Fibroblast of villous mesenchyme (primary cell): ENCODE measurements at regions not wholly inside any gene's neighbourhood (a gene's known extent, or its start where the extent isn't known, plus 50 kb on each side); places are given as distances from the start of the nearest gene placed in this dataset.

Experiments used
- DNase-seq: peaks from one replicate; pipeline ENCODE4 v3.0.0-alpha.2; 2010; ENCODE audit warnings: low read depth
- H3K4me3 ChIP-seq: 2 replicates; pipeline ENCODE4 v1.5.1; 2011; ENCODE audit warnings: low read depth, mild to moderate bottlenecking, low read length
- TF ChIP-seq, protein P1 (sequence below): IDR thresholded peaks from 2 replicates; pipeline ENCODE4 v1.5.1; 2012; ENCODE audit warnings: low read depth, mild to moderate bottlenecking, low read length; ENCODE audit not compliant: insufficient read depth

DNA sequence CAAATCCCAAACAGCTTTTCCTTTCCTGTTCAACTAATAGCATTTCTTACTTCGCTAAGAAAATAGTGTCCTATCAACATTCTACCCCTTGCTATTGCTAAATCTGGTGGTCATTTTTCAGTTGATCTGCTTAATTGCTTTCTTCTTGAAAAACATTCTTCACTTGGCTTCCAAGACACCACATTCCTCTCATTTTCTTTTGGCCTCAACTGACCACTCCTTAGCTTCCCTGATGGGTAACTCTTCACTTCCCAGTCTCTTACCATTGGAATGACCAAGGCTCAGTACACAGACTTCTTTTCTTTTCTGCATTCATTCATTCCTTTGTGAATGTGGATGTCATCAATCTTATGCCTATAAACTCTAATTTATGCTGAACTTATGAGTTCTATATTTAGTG is 230.8 kb upstream of the CDH2 start:
- TF ChIP-seq, protein P1, sequence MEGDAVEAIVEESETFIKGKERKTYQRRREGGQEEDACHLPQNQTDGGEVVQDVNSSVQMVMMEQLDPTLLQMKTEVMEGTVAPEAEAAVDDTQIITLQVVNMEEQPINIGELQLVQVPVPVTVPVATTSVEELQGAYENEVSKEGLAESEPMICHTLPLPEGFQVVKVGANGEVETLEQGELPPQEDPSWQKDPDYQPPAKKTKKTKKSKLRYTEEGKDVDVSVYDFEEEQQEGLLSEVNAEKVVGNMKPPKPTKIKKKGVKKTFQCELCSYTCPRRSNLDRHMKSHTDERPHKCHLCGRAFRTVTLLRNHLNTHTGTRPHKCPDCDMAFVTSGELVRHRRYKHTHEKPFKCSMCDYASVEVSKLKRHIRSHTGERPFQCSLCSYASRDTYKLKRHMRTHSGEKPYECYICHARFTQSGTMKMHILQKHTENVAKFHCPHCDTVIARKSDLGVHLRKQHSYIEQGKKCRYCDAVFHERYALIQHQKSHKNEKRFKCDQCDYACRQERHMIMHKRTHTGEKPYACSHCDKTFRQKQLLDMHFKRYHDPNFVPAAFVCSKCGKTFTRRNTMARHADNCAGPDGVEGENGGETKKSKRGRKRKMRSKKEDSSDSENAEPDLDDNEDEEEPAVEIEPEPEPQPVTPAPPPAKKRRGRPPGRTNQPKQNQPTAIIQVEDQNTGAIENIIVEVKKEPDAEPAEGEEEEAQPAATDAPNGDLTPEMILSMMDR: no peak
- no peak for DNase-seq

DNA sequence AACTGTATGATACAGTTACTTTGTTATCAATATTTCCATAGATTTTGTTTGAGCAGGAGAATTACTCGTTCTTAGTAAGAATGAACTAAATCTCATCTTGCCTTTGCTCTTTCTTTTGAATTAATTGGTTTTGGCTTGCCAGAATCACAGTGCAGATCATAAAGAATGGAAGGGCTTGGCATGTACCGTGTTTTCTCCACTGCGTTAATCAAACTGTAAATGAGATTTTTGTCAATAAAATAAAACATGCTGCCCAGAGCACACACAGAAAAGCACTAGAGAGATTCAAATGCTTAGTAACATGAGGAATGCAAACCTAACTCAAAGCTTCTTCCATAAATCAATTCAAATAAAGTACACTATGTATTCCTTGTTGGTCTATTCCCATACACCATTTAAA is 229.6 kb upstream of the CDH2 start:
- TF ChIP-seq, protein P1: no peak
- no peak for DNase-seq
- no peak overlapping the region for H3K4me3 ChIP-seq

More for the DNA sequence above, 230.8 kb upstream of the CDH2 start:
- no peak overlapping the region for H3K4me3 ChIP-seq

DNA sequence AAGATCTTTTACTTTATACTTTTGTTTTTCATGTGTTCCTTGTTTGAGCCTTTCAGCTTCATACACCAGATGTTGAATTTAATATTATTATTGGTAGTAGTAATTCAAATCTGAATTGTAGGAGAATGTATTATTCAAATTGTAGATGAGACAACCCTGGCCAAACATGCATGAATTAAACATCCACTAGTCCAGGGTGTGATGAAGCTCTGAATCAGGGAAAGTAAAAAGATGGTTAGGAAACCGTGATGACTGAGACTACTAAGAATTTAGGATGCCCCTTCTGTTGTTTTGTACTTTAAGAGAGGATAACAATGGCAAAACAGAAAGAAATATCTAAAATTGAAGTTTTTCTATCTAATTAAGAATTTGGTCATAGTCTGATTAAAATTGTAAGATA is 227.8 kb upstream of the CDH2 start:
- TF ChIP-seq, protein P1: no peak
- DNase-seq: no peak
- no peak overlapping the region for H3K4me3 ChIP-seq

DNA sequence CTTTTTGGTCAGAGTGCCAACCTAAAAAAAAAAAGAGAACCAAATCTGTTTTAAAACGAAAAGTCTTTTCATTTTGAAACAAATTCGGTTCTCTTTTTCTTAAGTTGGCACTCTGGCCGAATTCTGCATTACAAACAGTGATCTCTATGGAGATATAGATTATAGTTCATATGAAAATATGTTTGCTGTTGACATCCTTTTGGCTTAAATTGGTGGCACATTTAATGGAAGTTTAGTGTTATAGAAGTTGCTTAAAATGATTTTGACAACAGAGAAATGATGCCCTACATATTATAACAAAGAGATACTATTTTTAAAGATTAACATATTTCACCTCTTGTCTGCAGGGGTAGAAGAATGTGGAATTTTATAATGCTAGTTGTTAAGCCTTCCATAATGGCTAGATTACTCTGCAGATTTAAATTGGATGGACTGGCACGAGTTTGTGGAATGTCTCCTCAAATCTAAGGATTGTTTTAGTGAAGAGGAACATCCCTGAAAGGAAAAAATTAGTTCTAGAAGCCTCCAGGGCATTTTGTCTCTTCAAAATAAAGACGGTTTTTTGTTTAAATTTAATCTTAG is 222.9 kb upstream of the CDH2 start:
- H3K4me3 ChIP-seq: no peak overlapping the region
- DNase-seq: no peak
- TF ChIP-seq, protein P1: no peak

DNA sequence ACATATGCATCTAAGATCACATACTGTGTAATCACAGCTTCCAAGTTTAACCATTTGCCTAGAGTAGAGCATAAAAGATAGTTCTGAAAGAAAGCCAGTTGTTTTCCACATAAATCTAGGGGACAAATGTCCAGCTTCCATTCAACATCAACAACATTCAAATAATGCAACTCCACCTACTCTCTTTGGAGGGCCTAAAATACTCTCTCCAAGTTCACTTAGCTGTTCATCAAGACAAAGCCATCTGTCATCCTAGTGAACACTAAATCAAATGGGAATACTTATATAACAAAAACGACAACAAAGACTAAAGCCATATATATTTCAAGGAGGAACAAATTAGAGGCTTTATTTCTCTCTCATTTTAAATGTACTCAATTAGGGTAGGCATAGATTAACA is 221.5 kb upstream of the CDH2 start:
- H3K4me3 ChIP-seq: no peak overlapping the region
- no peak for DNase-seq
- TF ChIP-seq, protein P1: no peak

DNA sequence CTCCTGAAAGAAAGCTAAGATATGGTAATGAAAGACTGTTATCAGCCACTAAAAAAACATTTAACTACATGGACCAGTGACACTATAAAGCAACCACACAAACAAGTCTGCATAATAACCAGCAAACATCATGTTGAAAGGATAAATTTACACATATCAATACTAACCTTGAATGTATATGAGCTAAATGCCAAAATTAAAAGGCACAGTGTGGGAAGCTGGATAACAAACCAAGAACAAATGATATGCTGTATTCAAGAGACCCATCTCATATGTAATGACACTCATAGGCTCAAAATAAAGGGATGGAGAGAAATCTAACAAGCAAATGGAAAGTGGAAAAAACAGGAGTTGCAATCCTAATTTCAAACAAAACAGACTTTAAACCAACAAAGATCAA is 213.1 kb upstream of the CDH2 start:
- TF ChIP-seq, protein P1: no peak
- no peak for DNase-seq
- H3K4me3 ChIP-seq: no peak overlapping the region
